COR-L47 (cell line): ENCODE measurements at regions not wholly inside any gene's neighbourhood (a gene's known extent, or its start where the extent isn't known, plus 50 kb on each side); places are given as distances from the start of the nearest gene placed in this dataset.
"Not testable (repeated sequence)": the region's sequence is repeated elsewhere in the genome, so short reads cannot be mapped to it uniquely, and the experiment has no call there.

Experiments used
- DNase-seq: peaks from one replicate; lab custom pipeline; 2025; lab: John Stamatoyannopoulos, UW

DNA sequence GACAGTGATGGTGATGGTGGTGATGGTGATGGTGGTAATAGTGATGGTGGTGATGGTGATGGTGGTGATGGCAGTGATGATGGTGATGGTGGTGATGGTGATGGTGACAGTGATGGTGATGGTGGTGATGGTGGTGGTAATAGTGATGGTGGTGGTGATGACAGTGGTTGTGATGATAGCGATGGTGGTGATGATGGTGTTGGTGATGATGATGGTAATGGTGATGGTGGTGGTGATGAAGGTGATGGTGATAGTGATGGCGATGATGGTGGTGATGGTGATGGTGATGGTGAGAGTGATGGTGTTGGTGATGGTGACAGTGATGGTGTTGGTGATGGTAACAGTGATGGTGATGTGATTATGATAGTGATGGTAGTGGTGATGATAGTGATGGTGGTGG lies 94.3 kb downstream of the ASB1 start:
- no peak for DNase-seq

- DNase-seq, result no peak
Measured at GRCh38 chr2:238521870-238522269, 95.1 kb downstream of the ASB1 start.

DNA sequence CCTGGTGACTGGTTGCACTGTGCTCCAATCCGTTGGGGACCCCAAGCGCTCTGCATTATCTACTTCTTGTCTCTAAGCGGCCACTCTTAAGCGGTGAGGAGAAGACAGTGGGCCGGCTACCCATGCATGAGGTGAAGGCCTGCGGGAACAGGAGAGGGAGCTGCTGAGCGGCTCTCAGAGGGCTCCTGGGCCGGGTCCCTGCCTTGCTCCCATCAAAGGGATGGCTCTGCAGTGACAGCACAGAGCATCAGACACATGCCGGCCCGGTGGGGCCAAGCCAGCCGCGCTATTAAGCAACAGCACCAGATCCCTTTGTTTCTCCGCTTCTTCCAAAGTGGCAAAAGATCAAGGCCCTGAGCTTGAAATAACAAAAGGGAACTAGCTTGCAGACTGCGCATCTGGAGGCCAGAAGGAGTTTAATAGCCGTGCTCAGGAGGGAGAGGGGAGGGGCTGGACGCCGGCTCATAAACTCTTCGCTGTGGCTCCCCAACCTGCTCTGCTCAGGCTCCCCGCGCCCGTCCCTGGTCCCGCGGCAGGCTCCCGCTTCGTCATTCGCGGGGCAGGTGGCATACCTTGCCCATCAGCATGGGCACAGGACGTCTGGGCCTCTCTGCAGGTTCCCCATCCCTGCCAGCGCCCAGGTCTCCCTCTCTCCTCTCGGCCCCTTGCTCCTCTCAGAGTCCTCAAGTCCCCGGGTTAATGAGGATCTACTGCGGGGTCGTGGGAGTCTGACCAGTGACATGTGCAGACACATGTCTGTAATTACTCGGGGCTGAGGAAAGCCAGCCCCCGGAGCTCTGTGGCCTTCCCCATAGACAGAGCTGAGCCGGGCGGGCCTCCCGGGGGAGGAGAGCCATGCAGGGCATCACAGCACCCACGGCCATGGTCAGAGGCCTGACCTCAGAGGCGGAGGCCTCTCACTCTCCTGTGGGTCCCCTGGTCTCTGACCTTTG lies 96.7 kb downstream of the ASB1 start:
- DNase-seq, result no peak

DNA sequence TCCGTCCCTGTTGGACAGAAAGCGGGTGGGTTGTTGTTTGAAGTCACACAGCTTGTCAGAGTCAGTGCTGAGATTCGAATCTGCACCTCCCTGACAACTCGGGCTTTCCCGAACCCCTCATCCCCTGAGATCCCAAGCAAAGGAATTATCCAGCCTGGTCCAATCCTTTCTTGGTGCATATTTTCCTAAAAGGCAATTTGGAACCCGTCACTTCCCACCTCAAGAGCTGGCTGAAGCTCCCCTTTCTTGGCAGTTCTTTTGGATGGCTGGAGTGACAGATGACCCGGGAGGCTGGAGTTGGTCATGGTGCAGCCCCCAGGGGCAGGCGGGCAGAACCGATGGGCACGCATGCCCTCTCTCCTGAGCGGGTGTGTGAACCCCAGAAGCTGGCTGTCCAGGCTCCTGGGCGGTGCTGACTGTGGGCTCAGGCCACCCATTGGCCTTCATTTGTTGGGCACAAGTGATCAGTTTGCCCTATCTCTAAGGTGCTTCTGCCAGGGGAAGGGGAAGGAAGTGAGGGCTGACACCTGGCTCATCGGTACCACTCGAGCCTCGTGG lies 97.8 kb downstream of the ASB1 start:
- DNase-seq, result no peak

DNA sequence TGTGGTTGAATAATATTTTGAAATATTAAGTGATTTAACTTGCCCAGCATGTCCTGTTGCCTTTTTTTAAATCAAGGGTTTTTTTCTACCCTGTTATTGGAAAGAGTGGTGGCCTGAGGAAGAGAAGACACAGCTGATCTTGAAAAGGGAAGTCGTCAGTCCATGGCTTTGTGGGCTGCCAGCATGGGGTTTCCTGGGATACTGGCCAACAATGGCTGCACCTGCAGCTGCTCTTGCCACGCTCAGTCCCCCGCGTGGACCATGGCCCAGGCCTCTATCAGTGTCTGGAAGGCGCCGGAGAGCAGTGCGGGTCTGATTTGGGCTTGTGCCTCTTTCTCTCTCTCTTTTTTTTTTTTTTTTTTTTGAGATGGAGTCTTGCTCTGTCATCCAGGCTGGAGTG lies 99.3 kb downstream of the ASB1 start:
- DNase-seq, result peak; percentile 7

- DNase-seq, result no peak
Measured at GRCh38 chr2:238527565-238527964, 100.8 kb downstream of the ASB1 start.

- peak; percentile 12 for DNase-seq
Measured at GRCh38 chr2:238528953-238529781, 102.4 kb downstream of the ASB1 start.

- not testable (repeated sequence) for DNase-seq
Measured at GRCh38 chr2:238531017-238531645, 104.4 kb downstream of the ASB1 start.

- not testable (repeated sequence) for DNase-seq
Measured at GRCh38 chr2:238543732-238544131, 117.0 kb downstream of the ASB1 start.

- DNase-seq, result no peak
Measured at GRCh38 chr2:238548902-238549462, 122.3 kb downstream of the ASB1 start.

DNA sequence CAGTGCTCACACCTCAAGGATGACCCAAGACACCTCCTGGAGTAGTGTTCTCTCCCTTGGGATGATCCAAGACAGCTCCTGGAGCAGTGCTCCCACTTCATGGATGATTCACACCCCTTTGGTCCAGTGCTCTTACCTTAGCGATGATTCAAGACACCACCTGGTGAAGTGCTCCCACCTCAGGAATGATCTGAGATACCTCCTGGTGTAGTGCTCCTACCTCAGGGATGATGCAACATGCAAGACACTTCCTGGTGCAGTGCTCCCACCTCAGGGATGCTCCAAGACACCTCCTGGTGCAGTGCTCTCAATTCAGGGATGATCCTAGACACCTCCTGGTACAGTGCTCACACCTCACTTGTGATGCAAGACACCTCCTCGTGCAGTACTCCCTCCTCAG lies 123.1 kb downstream of the ASB1 start:
- no peak for DNase-seq

- no peak for DNase-seq
Measured at GRCh38 chr2:238551091-238551490, 124.4 kb downstream of the ASB1 start.

- DNase-seq, result no peak
Measured at GRCh38 chr2:238552226-238552625, 125.5 kb downstream of the ASB1 start.

DNA sequence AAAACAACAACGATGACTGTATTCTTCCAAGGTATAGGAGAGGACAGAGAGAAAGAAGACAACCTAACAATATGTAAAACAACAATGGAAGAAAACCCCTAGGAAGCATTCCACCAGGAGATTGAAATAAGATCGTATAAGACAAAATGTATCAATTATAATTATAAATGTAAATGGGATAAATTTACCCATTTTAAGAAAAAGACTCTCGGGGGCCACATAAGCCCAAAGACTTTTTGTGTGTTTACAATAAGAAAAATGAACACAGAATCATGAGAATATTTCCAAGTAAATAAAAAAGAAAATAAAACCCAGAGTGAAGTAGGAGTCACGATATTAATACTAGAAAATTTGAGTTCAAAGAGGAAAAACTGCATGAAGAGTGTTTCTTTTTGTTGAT lies 126.4 kb downstream of the ASB1 start:
- DNase-seq, result no peak

GRCh38 chr2:238554468-238555315 lies 128.0 kb downstream of the ASB1 start:
- no peak for DNase-seq

GRCh38 chr2:238555786-238556542 lies 129.2 kb downstream of the ASB1 start:
- DNase-seq, result no peak

DNA sequence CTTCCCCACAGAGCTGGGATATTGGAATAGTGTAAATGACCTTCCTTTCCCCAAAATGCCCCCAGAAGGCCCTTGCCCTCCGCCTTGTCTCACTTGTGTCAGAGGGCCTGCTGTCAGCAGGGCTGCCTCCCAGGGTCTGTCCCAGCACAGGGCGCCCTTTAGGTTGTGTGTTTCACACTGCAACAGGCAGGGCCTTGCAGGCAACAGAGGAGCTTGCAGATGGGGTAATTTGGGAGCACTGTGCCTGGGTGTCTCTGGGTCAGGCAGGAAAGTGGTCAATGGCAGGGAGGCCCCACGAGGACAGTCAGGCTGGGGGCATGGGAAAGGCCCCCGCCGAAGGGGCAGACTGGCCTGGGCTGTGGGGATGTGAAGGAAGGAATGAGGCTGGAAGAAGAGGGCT lies 130.7 kb downstream of the ASB1 start:
- DNase-seq, result no peak

- DNase-seq, result no peak
Measured at GRCh38 chr2:238557936-238558335, 131.2 kb downstream of the ASB1 start.

GRCh38 chr2:238558456-238559099 lies 131.9 kb downstream of the ASB1 start:
- DNase-seq, result no peak

GRCh38 chr2:238560234-238560633 lies 133.5 kb downstream of the ASB1 start:
- DNase-seq, result no peak
